ENCODE measurements at regions not wholly inside any gene's neighbourhood (a gene's known extent, or its start where the extent isn't known, plus 50 kb on each side); places are given as distances from the start of the nearest gene placed in this dataset.

- no peak for DNase-seq
Measured at GRCh38 chr5:2602451-2603271, 148.8 kb downstream of the IRX2 start.

- no peak for DNase-seq
Measured at GRCh38 chr5:2598503-2598902, 153.0 kb downstream of the IRX2 start.

GRCh38 chr5:2594701-2595100 is 156.8 kb downstream of the IRX2 start:
- no peak for DNase-seq

- no peak for DNase-seq
Measured at GRCh38 chr5:2592766-2593165, 158.7 kb downstream of the IRX2 start.

GRCh38 chr5:2591777-2592453 is 159.6 kb downstream of the IRX2 start:
- DNase-seq = no peak

- DNase-seq = no peak
Measured at GRCh38 chr5:2588850-2589501, 162.5 kb downstream of the IRX2 start.

GRCh38 chr5:2587189-2588031 is 164.1 kb downstream of the IRX2 start:
- DNase-seq = no peak

GRCh38 chr5:2586016-2586715 is 165.3 kb downstream of the IRX2 start:
- no peak for DNase-seq

- no peak for DNase-seq
Measured at GRCh38 chr5:2584579-2585269, 166.8 kb downstream of the IRX2 start.

GRCh38 chr5:2582507-2582906 is 169.0 kb downstream of the IRX2 start:
- no peak for DNase-seq

GRCh38 chr5:2582106-2582505 is 169.4 kb downstream of the IRX2 start:
- DNase-seq = no peak

GRCh38 chr5:2581418-2581817 is 170.1 kb downstream of the IRX2 start:
- DNase-seq = no peak

GRCh38 chr5:2579126-2579525 is 172.4 kb downstream of the IRX2 start:
- no peak for DNase-seq

- DNase-seq = no peak
Measured at GRCh38 chr5:2577312-2578036, 174.0 kb downstream of the IRX2 start.

- no peak for DNase-seq
Measured at GRCh38 chr5:2576823-2577222, 174.7 kb downstream of the IRX2 start.

- no peak for DNase-seq
Measured at GRCh38 chr5:2575871-2576270, 175.6 kb downstream of the IRX2 start.

- DNase-seq = no peak
Measured at GRCh38 chr5:2575292-2575691, 176.2 kb downstream of the IRX2 start.

- DNase-seq = no peak
Measured at GRCh38 chr5:2574155-2574554, 177.3 kb downstream of the IRX2 start.

- no peak for DNase-seq
Measured at GRCh38 chr5:2570586-2570985, 180.9 kb downstream of the IRX2 start.

- no peak for DNase-seq
Measured at GRCh38 chr5:2569774-2570542, 181.5 kb downstream of the IRX2 start.
